RWPE2 (cell line): ENCODE measurements at regions not wholly inside any gene's neighbourhood (a gene's known extent, or its start where the extent isn't known, plus 50 kb on each side); places are given as distances from the start of the nearest gene placed in this dataset.

Experiments used
- ATAC-seq: fragments of 200-7000 bp; cut with Tn5 transposase; 3 replicates; pipeline ENCODE4 v1.9.1; 2021; ENCODE audit warnings: low read depth
- DNase-seq: peaks from one replicate; pipeline ENCODE4 v3.0.0-alpha.2; 2020; ENCODE audit warnings: low spot score
- H3K27ac ChIP-seq: fragments of 450-650 bp; 2 replicates; pipeline ENCODE4 v1.5.1; 2017; ENCODE audit warnings: mild to moderate bottlenecking; ENCODE audit not compliant: poor library complexity, severe bottlenecking
- H3K27me3 ChIP-seq: fragments of 250-450 bp; sonication (Bioruptor Pico); 2 replicates; pipeline ENCODE4 v1.5.1; 2021; ENCODE audit warnings: mild to moderate bottlenecking, moderate library complexity; ENCODE audit not compliant: insufficient read depth, poor library complexity, severe bottlenecking
- H3K36me3 ChIP-seq: fragments of 250-450 bp; sonication (Bioruptor Pico); 2 replicates; pipeline ENCODE4 v1.5.1; 2020; ENCODE audit warnings: low read depth, mild to moderate bottlenecking, moderate library complexity
- H3K4me1 ChIP-seq: fragments of 250-450 bp; sonication (Bioruptor Pico); 2 replicates; pipeline ENCODE4 v1.5.1; 2021; ENCODE audit warnings: mild to moderate bottlenecking, moderate library complexity; ENCODE audit not compliant: insufficient read depth, poor library complexity, severe bottlenecking
- H3K4me3 ChIP-seq: fragments of 250-450 bp; sonication (Bioruptor Pico); 2 replicates; pipeline ENCODE4 v1.5.1; 2021; ENCODE audit warnings: mild to moderate bottlenecking, moderate library complexity; ENCODE audit not compliant: severe bottlenecking
- H3K9me3 ChIP-seq: fragments of 250-450 bp; sonication (Bioruptor Pico); 2 replicates; pipeline ENCODE4 v1.5.1; 2021; ENCODE audit warnings: mild to moderate bottlenecking, moderate library complexity; ENCODE audit not compliant: severe bottlenecking
- TF ChIP-seq, protein P1 (sequence below): fragments of 450-650 bp; IDR thresholded peaks from one replicate; pipeline ENCODE4 v1.5.1; 2017; ENCODE audit warnings: mild to moderate bottlenecking, moderate library complexity; ENCODE audit not compliant: poor library complexity, severe bottlenecking

DNA sequence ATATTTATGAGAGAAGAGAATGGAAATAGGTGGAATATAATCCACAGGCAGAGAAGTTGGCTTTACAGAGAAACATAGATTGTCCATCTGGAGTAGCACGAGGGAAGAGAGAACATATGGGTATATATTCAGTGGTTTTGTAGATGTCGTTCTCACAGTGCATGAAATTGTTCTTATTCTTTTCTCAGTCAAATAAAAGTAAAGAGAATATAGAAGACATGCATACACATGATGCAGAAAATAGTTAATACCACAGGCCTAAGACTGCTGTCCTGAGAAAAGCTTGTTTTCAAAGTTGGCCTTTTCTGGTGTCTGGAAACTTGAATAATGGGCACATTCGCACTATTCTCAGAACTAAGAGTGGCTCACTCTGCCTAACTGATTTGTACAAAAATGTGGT, 378.1 kb downstream of the GABRG1 start:
- H3K4me3 ChIP-seq: no peak overlapping the region
- no peak for ATAC-seq
- no peak for DNase-seq
- TF ChIP-seq, protein P1, sequence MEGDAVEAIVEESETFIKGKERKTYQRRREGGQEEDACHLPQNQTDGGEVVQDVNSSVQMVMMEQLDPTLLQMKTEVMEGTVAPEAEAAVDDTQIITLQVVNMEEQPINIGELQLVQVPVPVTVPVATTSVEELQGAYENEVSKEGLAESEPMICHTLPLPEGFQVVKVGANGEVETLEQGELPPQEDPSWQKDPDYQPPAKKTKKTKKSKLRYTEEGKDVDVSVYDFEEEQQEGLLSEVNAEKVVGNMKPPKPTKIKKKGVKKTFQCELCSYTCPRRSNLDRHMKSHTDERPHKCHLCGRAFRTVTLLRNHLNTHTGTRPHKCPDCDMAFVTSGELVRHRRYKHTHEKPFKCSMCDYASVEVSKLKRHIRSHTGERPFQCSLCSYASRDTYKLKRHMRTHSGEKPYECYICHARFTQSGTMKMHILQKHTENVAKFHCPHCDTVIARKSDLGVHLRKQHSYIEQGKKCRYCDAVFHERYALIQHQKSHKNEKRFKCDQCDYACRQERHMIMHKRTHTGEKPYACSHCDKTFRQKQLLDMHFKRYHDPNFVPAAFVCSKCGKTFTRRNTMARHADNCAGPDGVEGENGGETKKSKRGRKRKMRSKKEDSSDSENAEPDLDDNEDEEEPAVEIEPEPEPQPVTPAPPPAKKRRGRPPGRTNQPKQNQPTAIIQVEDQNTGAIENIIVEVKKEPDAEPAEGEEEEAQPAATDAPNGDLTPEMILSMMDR: no peak
- no peak overlapping the region for H3K27ac ChIP-seq
- H3K9me3 ChIP-seq: no peaks in the 10 kb centered on the region
- no peaks in the 10 kb centered on the region for H3K27me3 ChIP-seq
- no peaks in the 10 kb centered on the region for H3K36me3 ChIP-seq
- H3K4me1 ChIP-seq: no peaks in the 10 kb centered on the region

DNA sequence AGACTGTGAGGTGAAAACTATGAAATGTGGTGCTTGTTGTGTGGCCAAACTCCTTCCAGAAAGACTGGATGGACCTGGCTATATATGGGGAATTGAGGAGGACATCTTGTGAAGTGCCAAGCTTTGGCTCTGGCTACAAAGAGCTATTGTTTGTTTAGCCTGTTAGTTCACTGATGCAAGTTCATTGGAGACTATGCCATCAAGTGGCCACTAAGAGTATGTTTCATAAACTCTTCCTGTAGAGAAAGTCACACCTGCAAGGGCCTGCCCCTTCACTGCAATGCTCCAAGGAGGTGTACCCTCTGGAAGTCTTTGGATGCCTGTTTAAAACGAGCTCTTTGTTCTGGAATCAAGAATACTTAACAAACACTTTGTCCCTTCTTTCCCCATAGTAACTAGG, 382.0 kb downstream of the GABRG1 start:
- TF ChIP-seq, protein P1: no peak
- Histone ChIP-seq H3K36me3 (no peaks in the 10 kb centered on the region), H3K9me3 (no peaks in the 10 kb centered on the region), H3K27ac (no peak overlapping the region), H3K27me3 (no peaks in the 10 kb centered on the region), H3K4me3 (no peak overlapping the region), H3K4me1 (no peaks in the 10 kb centered on the region)
- no peak for ATAC-seq
- no peak for DNase-seq

DNA sequence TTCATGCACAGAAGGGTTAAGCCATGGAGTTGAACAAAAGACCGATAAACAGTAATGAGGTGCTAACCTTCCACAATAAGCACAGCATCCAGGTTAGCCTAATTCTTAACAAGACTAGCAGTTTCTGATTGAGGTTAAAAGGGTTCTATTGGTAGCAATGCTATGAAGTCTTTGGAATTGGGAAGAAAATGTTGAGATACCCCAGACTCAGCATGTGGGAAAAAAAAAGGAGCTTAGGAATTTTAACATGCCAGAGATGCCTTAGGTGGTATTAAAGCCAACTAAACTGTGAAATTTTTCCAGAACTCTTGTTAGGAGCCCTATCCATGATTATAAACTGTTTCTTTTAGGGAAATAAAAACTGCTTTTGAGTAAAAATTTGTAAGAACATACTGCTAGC, 391.7 kb downstream of the GABRG1 start:
- no peaks in the 10 kb centered on the region for H3K27me3 ChIP-seq
- TF ChIP-seq, protein P1: no peak
- no peaks in the 10 kb centered on the region for H3K9me3 ChIP-seq
- no peaks in the 10 kb centered on the region for H3K4me1 ChIP-seq
- no peak overlapping the region for H3K4me3 ChIP-seq
- H3K27ac ChIP-seq: no peak overlapping the region
- DNase-seq (no peak), ATAC-seq (no peak)
- H3K36me3 ChIP-seq: no peaks in the 10 kb centered on the region

DNA sequence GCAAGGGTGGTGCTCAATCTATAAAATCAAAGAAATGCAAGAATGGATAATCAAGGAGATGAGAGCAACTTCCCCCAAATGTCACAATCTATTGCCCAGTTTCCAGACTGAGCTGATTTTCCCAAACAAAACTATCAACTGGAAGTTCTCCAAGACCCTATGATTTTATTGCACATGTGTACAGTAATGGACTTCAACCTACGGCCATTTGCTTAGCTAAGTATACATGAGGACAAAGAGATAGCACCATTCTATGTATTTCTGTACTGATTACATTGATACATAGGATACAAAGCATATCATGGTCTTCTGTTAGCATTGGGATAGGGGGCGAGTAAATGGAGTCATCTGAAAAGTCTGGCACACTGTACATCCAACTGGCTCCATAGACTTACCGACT, 407.8 kb downstream of the GABRG1 start:
- no peaks in the 10 kb centered on the region for H3K4me1 ChIP-seq
- no peaks in the 10 kb centered on the region for H3K36me3 ChIP-seq
- no peaks in the 10 kb centered on the region for H3K27me3 ChIP-seq
- H3K9me3 ChIP-seq: no peaks in the 10 kb centered on the region
- ATAC-seq (no peak), DNase-seq (no peak)
- H3K27ac ChIP-seq: no peak overlapping the region
- no peak overlapping the region for H3K4me3 ChIP-seq
- TF ChIP-seq, protein P1: no peak

DNA sequence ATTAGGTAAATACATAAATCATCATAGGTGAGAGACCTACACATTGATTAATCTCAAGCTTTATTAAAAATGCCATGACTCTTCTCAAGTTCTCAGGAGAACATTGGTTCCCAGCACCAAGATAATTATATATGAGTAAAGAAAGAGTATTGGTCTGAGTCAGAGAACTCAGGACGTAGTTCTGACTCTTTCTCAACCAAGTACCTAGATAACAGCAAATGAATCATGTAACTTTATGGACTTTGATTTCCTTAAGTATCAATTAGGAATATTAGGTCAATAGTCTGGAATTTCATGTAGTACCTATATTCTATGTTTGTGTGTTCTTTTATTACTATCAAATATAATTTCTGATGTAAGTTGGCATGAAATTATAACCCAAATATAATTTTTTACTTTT, 409.9 kb downstream of the GABRG1 start:
- H3K27ac ChIP-seq: no peak overlapping the region

More for the DNA sequence above, 409.9 kb downstream of the GABRG1 start:
- ATAC-seq: no peak
- TF ChIP-seq, protein P1: no peak
- Histone ChIP-seq H3K36me3 (no peaks in the 10 kb centered on the region), H3K9me3 (no peaks in the 10 kb centered on the region), H3K27me3 (no peaks in the 10 kb centered on the region), H3K4me3 (no peak overlapping the region), H3K4me1 (no peaks in the 10 kb centered on the region)
- DNase-seq: no peak
